RWPE1 (cell line): ENCODE measurements at regions not wholly inside any gene's neighbourhood (a gene's known extent, or its start where the extent isn't known, plus 50 kb on each side); places are given as distances from the start of the nearest gene placed in this dataset.

ENCODE experiments used
- CTCF ChIA-PET: fragments of 350-600 bp; sonication (Branson Sonifier 250); formaldehyde crosslinking; extraction: SDS; loops from one replicate; lab custom pipeline; 2021; lab: Yijun Ruan, JAX
- POLR2A ChIA-PET: fragments of 400-600 bp; formaldehyde crosslinking; extraction: SDS; loops from one replicate; lab custom pipeline; 2020; ENCODE audit warnings: antibody characterized with exemption; ENCODE audit not compliant: low non-redundant PET; lab: Yijun Ruan, JAX
- DNase-seq: peaks from one replicate; pipeline ENCODE4 v3.0.0; 2012; ENCODE audit warnings: low spot score
- H3K27ac ChIP-seq: fragments of 450-650 bp; 2 replicates; pipeline ENCODE4 v1.5.1; 2017
- TF ChIP-seq, protein P1 (sequence below): fragments of 450-650 bp; conservative IDR thresholded peaks from 2 replicates; pipeline ENCODE4 v1.5.1; 2017; ENCODE audit warnings: low read depth, mild to moderate bottlenecking

DNA sequence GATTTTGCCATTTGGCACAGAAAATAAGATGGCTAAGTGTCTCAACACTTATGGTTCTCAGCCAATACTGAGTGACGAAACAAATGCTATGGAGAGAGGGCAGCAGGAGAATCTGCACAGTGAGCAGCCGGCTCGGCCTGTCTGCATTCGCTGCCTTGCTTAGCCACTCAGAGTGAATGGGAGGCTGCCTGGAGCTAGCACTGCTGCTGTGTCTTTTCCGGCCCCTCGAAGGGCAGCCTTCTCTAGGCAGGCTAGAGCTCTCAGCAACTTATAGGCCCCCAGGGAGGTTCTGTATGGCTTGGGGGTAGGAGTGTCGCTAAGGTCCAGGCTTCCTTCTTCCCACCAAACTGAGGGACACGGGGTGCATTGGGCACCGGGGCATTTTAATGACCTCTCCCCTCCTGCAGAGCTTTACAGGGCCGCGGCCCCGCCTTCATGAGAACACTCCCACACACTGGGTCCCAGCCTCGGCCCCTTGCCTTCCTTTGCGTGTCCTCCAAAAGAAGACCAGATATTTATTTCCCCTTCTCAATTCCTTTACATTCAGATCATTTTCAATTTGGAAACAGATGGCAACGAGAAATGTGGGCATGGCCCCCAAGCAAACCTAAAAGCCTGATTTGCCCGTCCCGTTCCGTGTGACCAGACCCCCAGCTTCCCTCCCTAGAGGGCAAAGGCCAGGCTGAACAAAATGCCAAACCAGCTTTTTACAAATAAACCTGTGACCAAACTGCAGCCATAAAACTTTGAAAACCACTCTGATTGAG, 670.9 kb downstream of the TOX3 start:
- ChIA-PET CTCF (interaction anchor here (0.6 kb wide), 1 partner anchor 761 kb away, joined by 3 read pairs; no protein-coding TSS in a partner anchor), POLR2A (no interaction called here)
- H3K27ac ChIP-seq = no peak overlapping the region; the same call in 1 of the 2 replicates
- DNase-seq = no peak
- TF ChIP-seq, protein P1, sequence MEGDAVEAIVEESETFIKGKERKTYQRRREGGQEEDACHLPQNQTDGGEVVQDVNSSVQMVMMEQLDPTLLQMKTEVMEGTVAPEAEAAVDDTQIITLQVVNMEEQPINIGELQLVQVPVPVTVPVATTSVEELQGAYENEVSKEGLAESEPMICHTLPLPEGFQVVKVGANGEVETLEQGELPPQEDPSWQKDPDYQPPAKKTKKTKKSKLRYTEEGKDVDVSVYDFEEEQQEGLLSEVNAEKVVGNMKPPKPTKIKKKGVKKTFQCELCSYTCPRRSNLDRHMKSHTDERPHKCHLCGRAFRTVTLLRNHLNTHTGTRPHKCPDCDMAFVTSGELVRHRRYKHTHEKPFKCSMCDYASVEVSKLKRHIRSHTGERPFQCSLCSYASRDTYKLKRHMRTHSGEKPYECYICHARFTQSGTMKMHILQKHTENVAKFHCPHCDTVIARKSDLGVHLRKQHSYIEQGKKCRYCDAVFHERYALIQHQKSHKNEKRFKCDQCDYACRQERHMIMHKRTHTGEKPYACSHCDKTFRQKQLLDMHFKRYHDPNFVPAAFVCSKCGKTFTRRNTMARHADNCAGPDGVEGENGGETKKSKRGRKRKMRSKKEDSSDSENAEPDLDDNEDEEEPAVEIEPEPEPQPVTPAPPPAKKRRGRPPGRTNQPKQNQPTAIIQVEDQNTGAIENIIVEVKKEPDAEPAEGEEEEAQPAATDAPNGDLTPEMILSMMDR = no peak

- DNase-seq = no peak
- no peak overlapping the region for H3K27ac ChIP-seq
- ChIA-PET POLR2A (no interaction called here), CTCF (no interaction called here)
- TF ChIP-seq, protein P1 = no peak
Measured at GRCh38 chr16:51872524-51872923, 674.4 kb downstream of the TOX3 start.

DNA sequence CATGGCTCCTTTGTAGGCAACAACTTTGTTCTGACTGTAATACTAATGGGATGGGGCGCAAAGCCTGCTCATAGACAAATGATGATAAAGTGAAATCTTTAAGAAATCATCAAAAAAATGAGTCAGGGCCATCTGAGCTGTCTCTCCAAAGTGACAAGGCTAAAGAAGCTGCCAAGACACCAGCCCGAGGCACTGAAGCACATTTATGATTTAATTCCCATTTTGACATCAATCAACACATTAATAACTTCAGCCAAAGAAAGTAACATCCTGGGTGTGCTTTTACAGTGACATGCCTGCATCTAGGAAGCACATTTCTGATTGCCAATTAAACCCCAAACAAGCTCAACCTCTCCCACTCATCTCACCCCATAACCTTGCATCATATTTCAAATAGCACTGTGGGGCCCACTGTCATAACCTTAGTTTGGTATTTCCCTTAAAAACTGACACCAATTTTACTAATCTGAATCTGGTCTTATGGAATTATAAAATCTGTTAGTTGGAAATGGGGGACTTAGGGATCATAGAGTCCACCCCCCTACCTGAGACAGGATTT, 676.6 kb downstream of the TOX3 start:
- DNase-seq = no peak
- H3K27ac ChIP-seq = no peak overlapping the region
- TF ChIP-seq, protein P1 = no peak
- ChIA-PET POLR2A (no interaction called here), CTCF (no interaction called here)

DNA sequence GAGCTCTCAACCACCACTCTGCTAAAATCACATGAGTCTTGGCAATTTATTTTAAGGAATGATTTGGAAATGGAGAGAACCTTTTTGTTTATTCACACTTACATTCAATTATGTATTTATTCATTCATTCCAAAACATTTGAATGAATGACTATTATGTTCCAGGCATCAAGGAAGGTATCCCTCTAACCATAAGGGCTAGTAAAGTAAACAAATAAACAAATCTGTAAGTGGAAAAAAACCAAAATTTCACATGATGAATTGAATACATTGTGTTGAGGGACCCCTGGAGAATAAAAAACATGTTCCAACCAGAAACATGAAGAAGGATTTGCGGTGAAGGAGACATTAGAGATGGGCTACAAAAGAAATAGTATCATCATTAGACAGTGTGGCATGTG, 677.8 kb downstream of the TOX3 start:
- TF ChIP-seq, protein P1 = no peak
- DNase-seq = no peak
- POLR2A ChIA-PET = no interaction called here
- CTCF ChIA-PET = no interaction called here
- H3K27ac ChIP-seq = no peak overlapping the region

GRCh38 chr16:51868631-51869030, 678.3 kb downstream of the TOX3 start:
- ChIA-PET CTCF (no interaction called here), POLR2A (no interaction called here)
- H3K27ac ChIP-seq = no peak overlapping the region
- no peak for DNase-seq
- TF ChIP-seq, protein P1 = no peak

DNA sequence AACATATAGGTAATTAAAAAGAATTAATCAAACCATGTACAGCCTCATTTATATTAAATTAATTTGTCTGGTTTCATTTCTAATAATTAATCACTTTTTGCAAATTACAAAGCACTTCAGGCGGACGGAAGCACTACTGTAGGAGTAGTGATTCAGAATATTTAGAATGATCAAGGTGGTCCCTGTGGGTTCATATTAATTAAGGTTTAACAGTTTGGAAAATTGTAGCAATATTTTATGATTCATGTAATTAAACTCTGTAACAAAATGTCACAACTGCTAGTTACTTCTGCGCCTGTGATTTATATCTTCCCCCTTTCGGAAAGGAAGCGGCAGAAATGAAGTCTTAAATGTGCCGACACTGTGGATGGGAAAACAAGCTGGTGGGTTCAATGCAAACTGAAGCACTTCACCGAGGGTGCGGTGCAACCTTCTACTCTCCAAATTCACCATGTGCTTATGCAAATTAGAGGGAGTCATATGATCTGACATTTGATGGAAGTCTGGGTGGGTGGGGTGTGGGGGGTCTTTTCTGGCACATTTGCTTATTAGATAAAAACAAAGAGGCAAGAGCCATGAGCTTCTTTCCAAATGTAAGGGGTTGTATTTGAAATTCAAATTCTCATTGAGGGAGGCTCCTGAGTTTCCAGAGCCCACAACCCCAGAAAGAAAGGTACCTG, 679.4 kb downstream of the TOX3 start:
- POLR2A ChIA-PET = no interaction called here
- no peak overlapping the region for H3K27ac ChIP-seq
- TF ChIP-seq, protein P1 = no peak
- CTCF ChIA-PET = no interaction called here
- no peak for DNase-seq
